HG03097 (cell line): ENCODE measurements at regions not wholly inside any gene's neighbourhood (a gene's known extent, or its start where the extent isn't known, plus 50 kb on each side); places are given as distances from the start of the nearest gene placed in this dataset.
"Not testable (repeated sequence)": the region's sequence is repeated elsewhere in the genome, so short reads cannot be mapped to it uniquely, and the experiment has no call there.

Source experiments
- ATAC-seq: cut with Tn5 transposase; IDR thresholded peaks from one replicate; pipeline ENCODE4 v1.9.1; 2021; ENCODE audit not compliant: unreplicated experiment, low FRiP score

GRCh38 chrX:65971151-65971550 lies 68.7 kb downstream of the VSIG4 start:
- ATAC-seq = no peak

GRCh38 chrX:65967159-65967558 lies 72.7 kb downstream of the VSIG4 start:
- ATAC-seq = not testable (repeated sequence)

GRCh38 chrX:65961714-65962113 lies 78.2 kb downstream of the VSIG4 start:
- ATAC-seq = no peak

- ATAC-seq = no peak
Observed at GRCh38 chrX:65948103-65948502, 91.8 kb downstream of the VSIG4 start.

- no peak for ATAC-seq
Observed at GRCh38 chrX:65941775-65942174, 98.1 kb downstream of the VSIG4 start.

GRCh38 chrX:65933085-65933589 lies 106.7 kb downstream of the VSIG4 start:
- no peak for ATAC-seq

- no peak for ATAC-seq
Observed at GRCh38 chrX:65932173-65933084, 107.5 kb downstream of the VSIG4 start.

GRCh38 chrX:65928522-65928921 lies 111.4 kb downstream of the VSIG4 start:
- no peak for ATAC-seq

- ATAC-seq = not testable (repeated sequence)
Observed at GRCh38 chrX:65927386-65927785, 112.5 kb downstream of the VSIG4 start.

GRCh38 chrX:65926095-65927019 lies 113.5 kb downstream of the VSIG4 start:
- ATAC-seq = peak; percentile 80

- no peak for ATAC-seq
Observed at GRCh38 chrX:65925592-65925991, 114.3 kb downstream of the VSIG4 start.

GRCh38 chrX:65925005-65925404 lies 114.9 kb downstream of the VSIG4 start:
- no peak for ATAC-seq

- ATAC-seq = no peak
Observed at GRCh38 chrX:65921363-65921762, 118.5 kb downstream of the VSIG4 start.

- no peak for ATAC-seq
Observed at GRCh38 chrX:65920620-65921019, 119.3 kb downstream of the VSIG4 start.

GRCh38 chrX:65910899-65911298 lies 129.0 kb downstream of the VSIG4 start:
- no peak for ATAC-seq

GRCh38 chrX:65903750-65904149 lies 136.1 kb downstream of the VSIG4 start:
- ATAC-seq = no peak

GRCh38 chrX:65902011-65902410 lies 137.9 kb downstream of the VSIG4 start:
- ATAC-seq = no peak

GRCh38 chrX:65900850-65901844 lies 138.7 kb downstream of the VSIG4 start:
- no peak for ATAC-seq

GRCh38 chrX:65894133-65894532 lies 145.7 kb downstream of the VSIG4 start:
- no peak for ATAC-seq

GRCh38 chrX:65891817-65892216 lies 148.1 kb downstream of the VSIG4 start:
- not testable (repeated sequence) for ATAC-seq
